ENCODE measurements at regions not wholly inside any gene's neighbourhood (a gene's known extent, or its start where the extent isn't known, plus 50 kb on each side); places are given as distances from the start of the nearest gene placed in this dataset.

DNA sequence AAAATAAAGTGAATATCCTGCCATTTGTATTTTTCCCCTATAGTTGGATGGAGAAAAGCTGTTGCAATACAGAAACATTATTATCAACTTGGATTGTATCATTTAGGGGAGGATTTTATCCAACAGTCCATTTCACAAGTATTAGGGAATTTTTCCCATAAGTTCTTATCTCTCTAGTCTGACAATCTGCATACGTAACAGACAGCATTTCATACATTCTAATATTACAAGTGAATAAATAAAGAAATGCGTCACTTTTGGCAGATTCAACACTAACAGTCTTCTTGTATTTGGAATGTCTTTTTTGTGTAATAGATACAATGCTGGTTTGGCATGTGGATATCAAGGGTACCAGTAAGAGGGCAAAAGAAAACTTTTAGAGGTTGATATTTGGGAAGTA is 795.3 kb upstream of the ARRDC4 start (continued):
- TF ChIP-seq RFX1 (IDR thresholded peaks at IDR 0.05) (no peak), EZH2 (IDR thresholded peaks at IDR 0.05; ENCODE audit: borderline replicate concordance, low read depth, low read length) (no peak), ZFPM2 (CRISPR knock-in tag; IDR thresholded peaks at IDR 0.05) (no peak), COPS2 (conservative IDR thresholded peaks at IDR 0.05) (no peak), ZNF232 (CRISPR knock-in tag; IDR thresholded peaks at IDR 0.05) (no peak), CBFA2T3 (IDR thresholded peaks at IDR 0.05) (no peak), GTF2A2 (tag; IDR thresholded peaks at IDR 0.05) (no peak)

GRCh38 chr15:97168704-97169475 is 791.6 kb upstream of the ARRDC4 start:
- no peaks in the 10 kb centered on the region for H4K20me1 ChIP-seq (replicated peaks; ENCODE audit: control insufficient read depth, insufficient read depth, low read length)
- TF ChIP-seq RBM14 (IDR thresholded peaks at IDR 0.05; ENCODE audit: borderline replicate concordance, insufficient read depth, low read depth, low read length): no peak
- TF ChIP-seq XRCC5 (IDR thresholded peaks at IDR 0.05; ENCODE audit: low read depth, low read length): no peak
- TF ChIP-seq ETS2 (tag; IDR thresholded peaks at IDR 0.05; ENCODE audit: borderline replicate concordance, poor library complexity, severe bottlenecking): no peak
- TF ChIP-seq HNRNPK (IDR thresholded peaks at IDR 0.05; ENCODE audit: low read depth, low read length, poor library complexity, severe bottlenecking): no peak
- TF ChIP-seq ZBTB40 (IDR thresholded peaks at IDR 0.05): no peak
- no peak for TF ChIP-seq ZBTB40 (CRISPR knock-in tag; IDR thresholded peaks at IDR 0.05)

More at GRCh38 chr15:97168704-97169475, 791.6 kb upstream of the ARRDC4 start:
- no peaks in the 10 kb centered on the region for H3K36me3 ChIP-seq (ENCODE audit: control insufficient read depth, insufficient read depth, low read length)
- ATAC-seq: no peak
- BruUV-seq (replicated peaks): no TSS peak
- no peak overlapping the region for H2AFZ ChIP-seq (ENCODE audit: low read depth, low read length)
- FAIRE-seq: no peak
- CTCF ChIA-PET (ENCODE audit: low intra/inter-chr PET ratio): no interaction called here
- no peaks in the 10 kb centered on the region; the same call in 1 of the 2 replicates for H3K9me3 ChIP-seq (replicated peaks; ENCODE audit: control insufficient read depth, insufficient read depth, low read depth, low read length)
- intact Hi-C loops (cut with micrococcal nuclease): no loop called here
- no peak overlapping the region for H3K27ac ChIP-seq (ENCODE audit: extremely low read depth, low read depth, low read length)
- no peaks in the 10 kb centered on the region for H3K9me1 ChIP-seq (ENCODE audit: control insufficient read depth, insufficient read depth, low read length)
- POLR2A ChIA-PET: no interaction called here
- H3K4me1 ChIP-seq (replicated peaks in 1 of 2; ENCODE audit: control insufficient read depth in 2 of 2, insufficient read depth in 2 of 2, low read length in 2 of 2): no peaks in the 10 kb centered on the region
- WGBS (ENCODE audit: insufficient coverage, low coverage, missing lambda C conversion rate): under 1% methylated on average over 12 of the region's 12 CpGs
- H3K9ac ChIP-seq (ENCODE audit: insufficient read depth in 1 of 2, low read depth in 2 of 2, low read length in 2 of 2): no peak overlapping the region
- no peak overlapping the region for H3K4me2 ChIP-seq (ENCODE audit: insufficient read depth, low read length)
- DNase-seq (ENCODE audit: extremely low read depth in 1 of 4, low spot score in 3 of 4): no peak
- no peak overlapping the region for H3K4me3 ChIP-seq
- in situ Hi-C loops (cut with MboI): no loop called here
- H3K79me2 ChIP-seq (ENCODE audit: control insufficient read depth, insufficient read depth, low read length): no peaks in the 10 kb centered on the region
- no peaks in the 10 kb centered on the region for H3K27me3 ChIP-seq (ENCODE audit: control insufficient read depth in 2 of 2, insufficient read depth in 2 of 2, low read length in 2 of 2)

Measured in K562 (cell line).